Activated T-helper 1 cell treated with anti-CD3 and anti-CD28 coated beads, Interleukin-2, amount 50 U/mL, for 16 hours (primary cell): ENCODE measurements at regions not wholly inside any gene's neighbourhood (a gene's known extent, or its start where the extent isn't known, plus 50 kb on each side); places are given as distances from the start of the nearest gene placed in this dataset.

ENCODE experiments used
- DNase-seq, 2 donors: peaks; one replicate each; pipeline ENCODE4 v3.0.0-alpha.2; 2020; ENCODE audit warnings: low read depth in 1 of 2, low spot score in 1 of 2

DNA sequence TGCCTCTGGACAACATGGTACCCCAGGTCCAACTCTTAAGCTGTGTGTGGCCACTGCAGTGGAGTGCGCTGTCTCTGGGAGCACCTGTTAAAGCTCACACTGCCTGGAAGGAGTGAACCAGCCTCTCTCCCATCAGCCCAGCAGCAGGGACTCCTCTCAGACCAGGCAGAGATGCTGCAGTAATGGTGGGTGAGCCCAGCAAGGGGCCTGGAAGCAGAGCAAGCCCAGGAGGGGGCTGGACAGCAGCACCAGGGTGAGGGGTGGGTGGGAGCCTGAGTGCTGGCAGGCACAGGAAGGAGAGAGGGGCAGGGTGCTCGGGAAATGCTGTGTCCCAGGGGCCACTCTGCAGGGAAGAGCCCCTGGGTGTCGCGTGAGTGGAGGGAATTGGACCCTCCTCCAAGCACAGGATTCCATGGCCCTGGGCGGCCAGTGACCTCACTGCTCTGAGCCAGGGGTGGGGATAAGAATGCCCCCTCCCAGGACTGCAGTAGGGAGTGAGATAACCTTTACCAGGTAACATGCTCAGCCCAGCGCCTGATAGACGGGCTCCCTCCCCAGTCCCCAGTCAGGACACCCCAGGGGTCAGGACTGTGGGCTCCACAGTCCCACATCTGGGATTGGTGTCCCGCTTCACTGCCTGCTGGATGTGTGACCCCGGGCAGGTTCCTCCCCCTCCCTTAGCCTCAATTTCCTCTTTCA lies 313.1 kb downstream of the MATN1 start:
- DNase-seq: no peak

DNA sequence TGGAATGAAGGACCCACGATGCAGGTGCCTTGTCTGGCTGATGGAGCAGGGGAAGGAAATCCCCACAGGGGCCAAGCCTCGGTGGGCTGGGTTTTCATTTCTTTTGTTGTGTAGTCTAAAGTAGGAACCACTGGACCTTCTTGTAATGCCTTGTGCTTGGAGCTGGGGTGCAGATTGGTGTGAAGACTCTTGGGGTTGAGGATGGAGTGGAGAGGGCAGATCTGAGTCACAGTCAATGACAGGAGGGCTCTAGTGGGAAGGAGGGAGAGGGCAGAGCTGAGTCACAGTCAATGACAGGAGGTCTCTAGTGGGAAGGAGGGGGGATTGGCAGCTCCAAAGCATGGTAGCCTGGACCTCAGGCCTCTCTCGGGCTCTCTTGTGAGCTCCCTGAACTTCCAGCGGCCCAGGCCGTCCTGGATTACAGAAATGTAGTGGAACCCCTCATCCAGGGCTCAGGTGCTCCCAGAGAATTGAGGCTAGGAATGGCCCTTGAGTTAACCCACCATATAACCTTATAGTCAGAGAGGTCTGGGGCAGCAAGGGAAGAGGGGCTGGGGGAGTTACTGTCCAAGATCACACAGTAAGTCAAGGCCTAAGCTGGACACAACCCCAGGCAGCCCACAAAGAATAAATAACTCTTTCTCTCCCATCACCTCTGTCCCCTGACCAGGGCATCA lies 313.8 kb downstream of the MATN1 start:
- DNase-seq: no peak

DNA sequence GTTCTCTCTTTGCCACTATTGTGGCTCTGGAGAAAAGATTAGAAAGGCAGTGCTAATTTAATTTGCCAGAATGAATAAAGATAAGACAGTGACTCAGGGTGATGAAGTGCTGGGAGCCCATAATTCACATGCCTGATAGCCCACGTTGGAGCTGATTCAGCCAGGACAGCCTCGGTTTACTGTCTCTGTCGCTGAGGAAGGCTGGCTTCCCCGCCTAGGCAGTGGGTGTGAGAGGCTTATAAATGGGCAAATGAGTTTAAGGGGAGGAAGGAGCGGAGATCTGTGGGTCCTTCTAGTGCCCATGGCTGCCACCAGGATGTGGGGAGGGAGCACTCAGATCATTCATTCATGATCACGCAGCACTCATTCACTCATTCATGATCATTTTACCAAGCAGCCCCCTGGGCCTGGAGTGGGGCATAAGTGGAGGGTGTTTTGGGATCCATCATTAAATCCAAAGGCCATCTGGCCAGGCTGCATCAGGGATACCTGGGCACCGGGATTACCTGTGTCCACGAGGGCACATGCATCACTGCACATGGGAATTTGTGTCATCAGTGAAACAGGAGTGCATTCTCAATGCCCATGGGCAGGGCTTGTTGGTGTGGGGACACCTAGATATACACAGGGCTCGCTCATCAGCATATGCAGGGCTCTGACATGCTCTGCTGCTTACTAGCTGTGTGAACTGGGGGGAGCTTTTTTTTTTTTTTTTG lies 315.4 kb downstream of the MATN1 start:
- DNase-seq: no peak

DNA sequence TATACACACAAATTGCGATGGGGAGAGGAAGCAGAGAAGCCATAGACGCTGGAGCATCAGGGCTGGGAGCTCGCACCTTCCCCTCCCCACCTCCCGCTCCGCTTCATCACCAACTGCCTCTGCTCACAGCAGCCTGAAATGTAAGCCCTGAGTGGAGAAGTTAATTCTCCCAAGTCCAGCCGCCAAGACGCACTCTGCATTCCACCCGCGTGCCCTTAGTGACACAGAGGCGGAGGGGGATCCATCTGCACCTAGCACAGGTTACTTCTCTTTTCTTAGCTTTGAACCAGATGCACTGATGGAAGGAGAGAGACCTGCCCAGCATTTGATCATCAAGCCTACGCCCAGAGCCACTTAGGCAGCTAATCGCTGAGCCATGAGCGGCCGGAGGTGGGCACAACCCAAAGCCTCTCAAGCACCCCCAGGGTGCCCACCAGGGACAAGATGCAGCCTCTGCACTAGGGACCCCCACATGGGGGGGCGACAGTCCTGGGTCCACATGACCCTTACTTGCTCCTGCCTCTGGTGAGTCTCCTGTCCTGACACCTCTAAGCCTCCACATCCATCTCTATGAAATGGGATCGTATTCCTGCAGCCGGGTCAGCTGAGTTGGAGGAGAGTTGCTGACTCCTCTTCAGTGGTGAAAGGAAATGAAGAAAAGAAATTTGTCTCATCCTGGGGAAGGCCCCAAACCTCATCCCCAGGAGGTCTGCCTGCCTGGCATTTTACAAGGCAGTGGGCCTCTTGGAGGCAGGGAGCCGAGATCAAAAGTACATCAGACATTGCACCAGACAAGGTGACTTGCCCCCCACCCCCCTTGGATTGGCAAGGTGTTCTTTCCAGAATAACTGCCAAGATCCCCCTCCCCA lies 316.2 kb downstream of the MATN1 start:
- DNase-seq: no peak

DNA sequence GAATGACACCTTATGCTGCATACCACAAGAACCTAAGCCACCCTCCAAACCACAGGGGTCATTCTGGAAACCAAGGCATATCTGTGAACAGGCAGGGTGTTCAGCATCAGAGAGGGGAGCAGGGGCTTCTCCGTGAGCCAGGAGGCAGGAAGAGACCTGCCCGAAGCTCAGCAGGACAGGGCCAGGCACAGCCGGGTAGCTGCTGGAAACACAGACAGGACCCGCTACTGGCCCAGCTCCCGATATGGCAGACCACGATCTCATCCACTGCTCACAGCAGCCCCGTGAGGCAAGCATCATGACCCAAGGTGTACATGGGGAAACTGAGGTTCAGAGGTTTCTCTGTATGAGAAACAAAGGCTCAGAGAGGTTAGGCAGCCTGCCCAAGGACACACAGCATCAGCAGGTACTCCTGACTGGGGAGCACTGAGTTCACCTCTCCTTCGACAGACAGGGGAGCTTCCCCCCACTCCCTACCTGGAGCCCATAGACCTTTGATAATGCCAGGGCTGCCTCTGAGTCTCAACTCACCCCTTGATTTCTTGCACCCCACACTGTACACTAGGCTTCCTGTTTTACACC lies 317.7 kb downstream of the MATN1 start:
- DNase-seq: no peak

DNA sequence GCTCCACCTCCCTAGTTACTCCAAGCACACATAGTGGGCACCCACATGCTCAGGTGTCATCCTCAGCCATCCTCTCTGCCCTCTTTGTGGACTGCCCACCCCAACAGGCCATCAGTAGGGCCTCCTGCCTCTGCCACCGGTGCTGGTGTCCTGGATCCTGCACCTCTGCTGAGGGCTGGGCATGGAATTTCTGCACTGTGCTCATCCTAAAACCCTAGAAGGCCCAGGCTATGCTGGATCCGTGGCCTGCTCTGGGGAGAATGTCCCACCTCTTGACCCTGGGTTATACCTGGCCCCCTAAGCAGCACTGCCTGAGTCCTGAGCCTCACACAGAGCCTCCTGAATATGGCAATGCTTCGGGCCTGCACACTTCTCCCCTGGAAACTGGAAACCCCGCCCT lies 318.3 kb downstream of the MATN1 start:
- DNase-seq: no peak

DNA sequence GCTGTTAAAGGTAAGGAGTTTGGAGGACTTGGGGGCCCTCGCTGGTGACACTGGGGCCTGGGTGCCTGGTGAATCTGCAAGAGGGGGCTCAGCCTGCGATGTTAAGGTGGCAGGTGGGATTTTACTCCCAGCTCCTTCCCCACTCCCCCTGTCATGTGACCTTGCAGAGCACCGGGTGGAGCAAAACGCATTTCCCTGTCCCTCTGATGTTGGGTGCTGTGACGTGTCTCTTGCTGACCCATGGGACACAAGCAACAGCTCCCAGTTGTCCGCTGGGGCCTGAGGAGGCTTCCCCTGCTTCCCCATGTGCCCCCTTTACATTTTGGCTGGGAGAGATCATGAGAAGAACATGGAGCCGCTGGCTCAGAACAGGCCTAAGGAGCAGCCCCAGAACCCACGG lies 319.0 kb downstream of the MATN1 start:
- DNase-seq: no peak

DNA sequence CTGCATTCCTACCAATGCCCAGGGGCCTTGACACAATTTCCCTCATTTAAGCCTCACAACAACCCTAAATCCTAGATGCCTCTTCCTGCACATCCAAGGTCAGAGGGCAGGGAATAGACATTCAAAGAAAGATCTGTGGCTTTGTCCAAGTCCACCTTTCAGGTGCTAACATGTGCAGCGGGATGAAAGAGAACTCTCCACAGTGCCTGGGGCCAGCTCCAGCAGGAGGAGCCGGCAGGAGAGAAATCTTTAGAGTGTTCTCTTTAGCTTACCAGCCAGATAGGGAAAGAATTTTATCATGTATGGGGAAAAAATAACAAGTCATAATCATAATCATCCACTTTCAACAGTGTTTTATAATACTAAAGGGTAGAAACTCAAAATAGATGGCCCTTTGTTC lies 319.7 kb downstream of the MATN1 start:
- no peak for DNase-seq

DNA sequence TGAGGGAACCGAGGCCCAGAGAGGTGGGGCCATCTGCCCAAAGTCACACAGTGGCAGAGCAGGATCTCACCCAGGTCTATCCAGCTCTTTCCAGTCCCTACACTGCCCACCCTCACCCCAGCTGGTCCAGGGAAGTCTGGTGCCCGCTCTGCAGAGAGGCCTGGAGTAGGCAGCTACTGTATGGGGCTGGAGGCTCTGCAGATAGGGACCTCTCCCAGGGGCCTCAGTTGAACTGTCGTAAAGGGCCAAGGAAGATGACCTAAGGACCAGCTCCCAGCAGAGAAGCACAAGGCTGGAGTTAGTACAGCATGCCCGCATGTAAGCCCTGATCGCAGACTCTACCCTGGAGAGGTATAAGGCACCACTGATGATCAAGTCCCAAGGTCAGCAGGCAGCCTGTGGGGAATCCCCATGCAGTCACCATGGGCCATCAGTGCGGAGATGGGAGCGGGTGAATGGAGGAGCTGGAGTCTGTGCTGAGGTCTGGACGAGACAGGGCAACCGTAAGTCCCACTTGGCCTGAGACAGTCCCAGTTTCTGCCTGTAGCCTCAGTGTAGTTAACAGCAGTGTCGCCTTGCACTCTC lies 320.2 kb downstream of the MATN1 start:
- DNase-seq: no peak

DNA sequence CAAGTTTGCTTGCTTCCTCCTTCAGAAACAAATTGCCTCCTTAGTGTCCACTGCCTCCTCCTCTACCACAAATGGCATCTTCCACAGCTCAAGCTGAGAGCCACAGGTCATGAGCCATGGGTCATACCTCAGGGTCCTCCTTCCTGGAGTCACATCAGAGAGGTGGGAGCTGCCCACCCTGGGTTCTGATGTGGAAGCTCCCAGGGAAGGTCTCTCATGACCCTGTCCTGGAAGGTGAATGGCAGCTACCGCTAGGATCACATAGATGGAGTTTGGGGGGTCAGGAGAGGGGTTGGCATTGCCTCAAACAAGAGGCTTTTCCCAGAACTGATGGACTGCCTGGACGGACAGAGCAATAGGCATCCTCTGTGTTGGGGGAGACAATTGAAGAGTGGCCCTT lies 321.4 kb downstream of the MATN1 start:
- no peak for DNase-seq

DNA sequence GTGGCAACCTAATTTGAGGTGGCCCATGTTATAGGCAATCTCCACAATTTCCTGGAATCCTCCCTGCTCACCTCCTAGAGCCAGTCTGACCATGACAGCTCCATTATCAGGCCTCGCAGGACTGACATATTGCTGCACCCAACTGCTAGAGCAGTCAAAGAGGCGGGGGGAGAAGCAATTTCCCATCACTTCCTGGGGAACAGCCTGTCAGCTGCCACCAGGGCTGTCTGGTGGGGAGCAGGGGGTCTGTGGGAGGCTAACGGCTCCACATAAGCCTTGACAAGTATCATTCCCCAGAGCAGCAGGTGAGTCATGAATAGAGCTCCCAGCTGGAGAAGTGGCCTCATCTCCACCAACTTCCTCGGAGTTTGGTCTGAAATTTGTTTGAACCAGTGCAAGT lies 322.9 kb downstream of the MATN1 start:
- DNase-seq: no peak

DNA sequence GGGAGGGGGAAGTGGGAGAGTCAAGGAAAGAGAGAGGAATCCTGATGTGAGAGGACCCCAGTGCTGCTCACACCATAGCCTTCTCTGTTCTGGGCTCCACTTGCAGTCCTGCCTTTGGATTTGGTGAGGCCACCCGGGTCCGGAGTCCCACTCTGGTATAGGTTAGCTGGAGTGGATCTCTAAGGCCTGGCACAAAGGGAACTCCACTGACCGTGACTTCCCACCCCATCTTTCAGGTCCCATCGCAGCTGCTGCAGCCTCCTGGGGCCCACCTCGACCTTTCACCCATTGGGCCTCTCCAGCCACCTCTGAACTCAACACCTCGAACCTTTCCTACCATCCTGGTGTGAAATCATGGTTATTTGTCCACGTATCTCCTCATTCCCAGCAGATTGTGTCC lies 324.4 kb downstream of the MATN1 start:
- DNase-seq: no peak

DNA sequence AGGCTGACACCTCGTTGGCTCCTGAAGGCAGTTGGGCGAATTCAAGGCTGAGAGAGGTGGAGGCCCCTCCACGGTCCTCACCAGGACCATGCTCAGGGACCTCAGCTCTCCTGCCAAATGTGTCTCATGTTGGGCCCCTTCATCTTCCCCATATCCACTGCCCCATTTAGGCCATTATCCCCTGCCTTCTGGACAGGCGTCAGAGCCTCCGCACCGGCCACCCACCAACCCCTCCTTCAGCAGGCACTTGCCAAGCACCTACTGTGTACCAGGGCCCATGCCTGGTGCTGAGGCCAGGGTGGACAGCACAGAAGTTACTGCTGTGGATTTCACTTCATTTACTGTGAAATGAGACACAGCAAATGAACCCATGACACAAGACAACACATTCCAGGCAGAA lies 325.8 kb downstream of the MATN1 start:
- no peak for DNase-seq

DNA sequence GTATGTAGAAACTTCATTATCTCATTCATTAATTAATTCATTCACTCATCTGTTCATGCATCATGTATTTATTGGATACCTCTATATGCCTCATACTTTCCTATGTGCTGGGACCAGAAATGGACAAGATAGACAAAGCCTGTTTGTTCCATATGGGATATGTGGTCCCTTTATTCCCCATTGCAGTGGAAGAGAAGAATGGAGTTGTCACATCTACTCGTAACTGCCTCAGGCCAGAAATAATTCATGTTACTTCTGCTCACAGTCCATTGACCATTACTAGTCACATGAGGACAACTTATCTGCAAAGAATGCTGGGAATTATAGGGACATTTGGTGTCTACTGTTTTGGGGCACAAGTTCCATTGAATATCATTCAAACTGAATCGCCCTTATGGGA lies 327.8 kb downstream of the MATN1 start:
- DNase-seq: no peak

DNA sequence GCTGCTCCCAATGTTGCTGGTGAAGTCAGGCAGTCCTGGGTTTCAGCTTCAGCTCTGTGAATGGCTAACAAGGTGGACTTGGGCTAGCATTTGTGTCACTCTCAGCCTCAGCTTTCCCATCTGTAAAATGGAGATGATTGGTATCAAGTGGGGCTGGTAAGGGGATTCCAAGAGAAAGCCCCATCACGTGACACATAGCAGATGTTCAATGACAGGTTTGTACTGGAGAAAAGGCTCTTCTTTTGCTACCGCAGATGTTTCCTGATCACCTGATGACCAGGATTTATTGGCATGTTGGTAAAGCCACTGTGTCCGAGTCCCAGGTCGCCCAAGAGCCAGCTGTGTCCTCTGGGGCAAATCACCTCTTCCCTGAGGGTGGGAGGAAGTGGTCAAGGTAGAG lies 335.0 kb downstream of the MATN1 start:
- DNase-seq: no peak

DNA sequence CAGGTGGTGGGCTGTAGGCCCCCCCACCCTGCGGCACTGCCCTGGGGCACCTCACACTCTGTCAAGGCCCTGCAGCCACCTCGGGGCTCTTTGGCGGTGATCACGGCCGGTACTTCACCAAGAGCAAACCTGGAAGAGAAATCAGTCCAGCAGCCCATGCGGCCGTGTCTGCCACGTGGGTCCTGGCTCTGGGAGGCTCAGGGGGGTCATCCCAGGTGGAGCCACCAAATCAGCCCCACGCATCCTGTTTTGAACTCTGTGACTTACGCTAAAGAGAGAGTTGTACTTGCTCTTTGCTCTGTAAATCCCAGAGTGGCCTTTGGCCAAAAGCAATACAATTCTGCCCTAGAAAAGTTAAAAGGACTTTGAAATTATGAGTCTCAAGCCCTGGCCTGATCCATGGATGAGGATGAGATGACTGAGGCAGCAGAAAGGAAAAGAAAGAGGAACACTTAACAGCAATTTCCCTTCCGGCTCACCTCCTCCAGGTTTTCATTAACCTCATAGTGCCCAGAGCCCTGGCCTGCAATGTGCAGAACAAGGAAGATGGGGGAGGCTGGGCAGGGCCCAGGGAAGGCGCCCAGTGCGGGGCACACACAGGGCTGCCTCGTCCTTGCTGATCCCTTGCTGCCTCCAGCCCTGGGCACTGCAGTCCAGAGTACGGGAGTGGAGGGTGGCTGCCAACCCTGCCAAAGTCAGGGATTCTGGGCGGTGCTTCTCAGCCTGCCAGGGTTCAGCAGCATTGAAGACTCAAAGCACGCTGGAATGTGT lies 337.0 kb downstream of the MATN1 start:
- no peak for DNase-seq

DNA sequence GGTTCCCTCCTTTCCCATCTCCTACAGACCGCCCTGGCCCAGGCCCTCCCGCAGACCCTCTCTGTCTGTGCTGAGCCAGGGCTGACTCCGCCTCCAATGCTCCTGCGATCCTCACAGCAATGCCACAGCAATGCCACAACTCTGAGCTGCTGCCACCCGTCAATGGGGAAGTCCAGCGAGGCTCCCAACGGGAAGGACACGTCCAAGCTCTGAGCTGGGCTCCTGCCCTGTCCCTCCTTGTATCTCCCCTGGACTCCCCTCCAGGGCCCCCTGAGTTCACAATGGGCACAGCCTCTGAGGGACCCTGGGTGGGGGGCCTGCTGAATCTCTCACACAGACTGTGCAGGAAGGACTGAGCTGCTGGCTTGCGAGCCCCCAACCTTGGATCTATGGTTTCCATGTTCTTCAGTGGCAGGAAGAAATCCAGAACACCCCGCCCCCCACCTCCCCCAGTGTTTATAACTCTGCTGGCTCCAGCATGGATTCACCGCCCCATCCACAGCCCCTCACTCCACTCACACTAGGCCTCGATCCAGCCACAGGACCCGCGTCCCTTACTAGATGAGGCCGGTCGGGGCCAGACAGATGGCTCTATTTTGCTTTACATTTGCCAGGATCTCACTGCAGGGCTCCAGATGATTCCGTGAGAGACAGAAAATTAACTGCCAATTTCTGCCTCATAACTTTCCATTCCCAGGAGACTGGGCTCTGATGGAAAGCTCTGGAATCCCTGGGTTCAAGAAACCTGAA lies 338.0 kb downstream of the MATN1 start:
- no peak for DNase-seq

DNA sequence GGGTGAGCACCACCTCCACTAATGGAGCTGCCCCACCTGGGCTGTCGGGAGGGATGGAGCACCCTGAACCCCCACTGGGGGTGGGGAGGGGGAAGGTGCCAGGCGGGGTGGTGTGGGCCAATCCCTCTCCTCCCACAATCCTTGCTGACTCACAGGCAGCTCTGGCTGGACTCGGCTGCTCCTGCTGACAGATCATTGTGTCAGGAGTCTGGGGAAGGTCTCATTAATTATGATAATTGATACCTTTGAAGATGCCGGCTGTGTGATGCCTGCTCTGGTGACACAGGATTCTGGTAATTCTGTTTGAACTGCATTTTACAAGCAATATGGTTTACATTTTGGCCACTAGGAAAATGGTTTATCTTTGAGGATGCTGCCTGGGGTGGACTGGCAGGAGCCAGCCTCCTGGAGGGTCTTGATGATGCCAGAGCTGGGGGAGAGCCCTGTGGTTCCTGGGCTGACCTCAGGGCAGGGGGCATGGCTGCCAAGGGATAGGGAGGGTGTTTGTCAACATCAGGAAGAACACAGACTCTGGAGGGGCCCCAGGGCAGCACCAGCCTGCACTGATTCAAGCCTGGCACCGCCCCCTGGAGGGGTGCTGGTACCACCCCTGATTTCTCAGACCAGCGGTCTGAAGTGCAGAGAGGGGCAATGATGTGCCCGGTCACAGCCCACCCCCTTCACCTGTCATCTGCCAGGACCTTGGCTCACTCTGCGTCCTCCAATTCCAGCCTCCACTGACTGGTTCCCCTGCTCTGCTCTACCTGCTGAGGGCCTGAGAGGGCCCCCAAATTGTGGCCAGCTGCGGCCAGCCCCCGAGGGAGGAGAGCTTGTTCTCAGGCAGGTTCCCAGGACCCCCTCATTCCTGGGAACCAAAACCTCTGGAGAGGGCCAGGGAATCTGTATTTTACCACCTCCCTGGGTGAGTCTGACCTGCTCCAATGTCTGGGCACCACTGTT lies 338.8 kb downstream of the MATN1 start:
- DNase-seq: no peak
